CD4-positive, alpha-beta T cell treated with Interleukin-10 for 1 hour (primary cell): ENCODE measurements at regions not wholly inside any gene's neighbourhood (a gene's known extent, or its start where the extent isn't known, plus 50 kb on each side); places are given as distances from the start of the nearest gene placed in this dataset.

Experiments
- DNase-seq: peaks from one replicate; pipeline ENCODE4 v3.0.0-alpha.2; 2020

- DNase-seq, result no peak
Measured at GRCh38 chr12:90193500-90193899, 484.9 kb upstream of the ATP2B1 start.

- no peak for DNase-seq
Measured at GRCh38 chr12:90188857-90189256, 480.2 kb upstream of the ATP2B1 start.

DNA sequence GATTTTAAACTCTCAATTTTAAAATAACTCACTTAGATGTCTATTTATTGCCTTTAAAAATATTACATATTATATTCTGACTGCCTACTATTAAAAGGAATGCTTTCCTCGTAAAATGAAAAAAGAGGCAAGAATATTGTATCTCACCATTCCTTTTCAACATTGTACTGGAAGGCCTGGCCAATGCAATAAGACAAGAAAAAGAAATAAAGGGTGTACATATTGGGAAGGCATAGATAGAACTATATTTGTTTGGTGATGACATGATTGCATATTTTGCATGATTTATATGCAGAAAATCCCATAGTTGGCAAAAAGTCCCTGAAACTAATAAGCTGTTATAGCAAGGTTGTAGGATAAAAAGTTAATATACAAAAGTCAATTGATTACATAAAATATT lies 474.6 kb upstream of the ATP2B1 start:
- DNase-seq, result no peak

DNA sequence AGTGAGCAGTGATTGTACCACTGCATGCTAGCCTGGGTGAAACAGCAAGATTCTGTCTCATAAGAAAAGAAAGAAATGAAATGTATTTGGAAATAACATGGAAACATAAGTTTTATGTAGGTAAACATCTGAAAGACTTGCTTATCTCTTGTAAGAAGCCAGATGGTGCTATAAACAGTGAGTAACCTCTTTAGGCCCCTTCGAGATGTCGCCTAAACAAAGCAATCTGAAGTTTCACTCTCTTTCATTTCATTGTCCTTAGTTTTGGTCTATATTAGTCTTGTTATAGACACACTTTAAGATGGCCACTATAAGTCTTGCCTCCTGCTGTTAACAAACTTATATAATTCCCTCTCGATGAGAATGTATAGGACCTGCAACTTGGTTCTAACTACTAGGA lies 472.6 kb upstream of the ATP2B1 start:
- DNase-seq, result no peak

GRCh38 chr12:90174956-90175355 lies 466.3 kb upstream of the ATP2B1 start:
- no peak for DNase-seq

GRCh38 chr12:90174198-90174510 lies 465.5 kb upstream of the ATP2B1 start:
- no peak for DNase-seq

GRCh38 chr12:90173499-90174197 lies 465.0 kb upstream of the ATP2B1 start:
- DNase-seq, result no peak

GRCh38 chr12:90172524-90172923 lies 463.9 kb upstream of the ATP2B1 start:
- no peak for DNase-seq

GRCh38 chr12:90170740-90171139 lies 462.1 kb upstream of the ATP2B1 start:
- DNase-seq, result no peak

DNA sequence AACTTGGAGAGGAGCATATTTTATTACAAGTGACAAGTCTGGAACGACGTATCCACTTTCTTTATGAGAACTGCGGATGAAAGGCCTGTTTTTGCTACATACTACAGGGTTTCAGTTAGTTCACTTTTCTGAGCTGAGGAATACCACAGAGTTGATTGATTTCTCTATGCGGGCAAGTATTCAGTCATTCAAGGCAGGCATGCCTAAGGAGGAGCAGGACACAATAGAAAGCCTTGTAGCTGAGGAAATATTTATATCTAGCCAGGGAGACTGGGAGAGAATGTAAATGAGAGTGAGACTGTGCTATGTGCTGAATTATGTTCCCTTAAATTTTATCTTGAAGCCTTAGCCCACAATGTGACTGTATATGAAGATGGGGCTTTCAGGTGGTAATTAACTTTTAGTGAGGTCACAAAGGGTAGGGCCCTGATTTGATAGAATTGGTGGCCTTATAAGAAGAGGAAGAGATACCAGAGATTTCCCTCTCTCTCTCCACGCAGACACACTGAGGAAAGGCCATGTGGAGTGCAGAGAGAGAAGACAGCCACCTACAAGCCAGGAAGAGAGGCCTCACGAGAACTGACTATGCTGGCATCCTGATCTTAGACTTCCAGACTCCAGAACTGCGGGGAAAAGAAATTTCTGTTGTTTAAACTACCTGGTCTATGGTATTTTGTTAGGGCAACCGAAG lies 459.0 kb upstream of the ATP2B1 start:
- DNase-seq, result no peak

DNA sequence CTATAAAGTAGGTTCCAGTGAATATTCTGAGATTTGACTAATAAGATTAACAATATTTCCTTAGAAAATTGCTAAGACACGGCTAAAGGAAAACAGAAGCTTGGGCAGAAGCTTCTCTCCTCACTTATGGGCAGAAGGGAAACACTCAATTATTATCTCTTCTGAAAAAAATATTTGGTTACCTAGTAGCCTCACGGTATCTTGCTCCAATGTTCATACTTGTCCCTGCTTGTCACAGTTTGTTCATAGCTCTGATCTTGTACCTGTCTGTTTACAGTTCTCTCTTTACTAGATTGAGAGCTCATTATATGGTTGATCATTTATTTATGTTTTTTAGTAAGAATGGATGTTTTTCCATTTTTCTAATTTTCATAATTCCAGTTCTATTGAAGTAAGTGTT lies 458.0 kb upstream of the ATP2B1 start:
- no peak for DNase-seq

- DNase-seq, result no peak
Measured at GRCh38 chr12:90166012-90166411, 457.4 kb upstream of the ATP2B1 start.

GRCh38 chr12:90163975-90164374 lies 455.3 kb upstream of the ATP2B1 start:
- DNase-seq, result peak; percentile 5

- DNase-seq, result no peak
Measured at GRCh38 chr12:90153827-90154226, 445.2 kb upstream of the ATP2B1 start.

GRCh38 chr12:90152897-90153624 lies 444.4 kb upstream of the ATP2B1 start:
- DNase-seq, result no peak

- no peak for DNase-seq
Measured at GRCh38 chr12:90151491-90152015, 442.9 kb upstream of the ATP2B1 start.

DNA sequence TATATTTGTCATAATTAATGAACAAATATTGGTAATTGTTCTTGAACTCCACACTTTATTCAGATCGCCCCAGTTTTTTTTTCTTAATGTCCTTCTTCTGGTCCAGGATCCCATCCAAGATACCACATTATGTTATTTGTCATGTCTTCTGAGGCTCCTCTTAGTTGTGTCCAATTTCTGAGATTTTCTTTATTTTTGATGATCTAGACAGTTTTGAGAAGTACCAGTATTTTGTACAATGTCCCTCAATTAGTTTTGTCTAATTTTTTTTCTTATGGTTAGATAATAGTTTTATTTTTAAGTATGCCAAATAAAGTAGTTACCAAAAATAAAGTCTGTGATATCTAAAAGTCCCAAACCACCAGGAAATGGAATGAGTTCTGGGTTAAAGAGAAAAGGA lies 440.8 kb upstream of the ATP2B1 start:
- no peak for DNase-seq

GRCh38 chr12:90129366-90130030 lies 420.9 kb upstream of the ATP2B1 start:
- DNase-seq, result no peak

- no peak for DNase-seq
Measured at GRCh38 chr12:90128526-90128925, 419.9 kb upstream of the ATP2B1 start.

DNA sequence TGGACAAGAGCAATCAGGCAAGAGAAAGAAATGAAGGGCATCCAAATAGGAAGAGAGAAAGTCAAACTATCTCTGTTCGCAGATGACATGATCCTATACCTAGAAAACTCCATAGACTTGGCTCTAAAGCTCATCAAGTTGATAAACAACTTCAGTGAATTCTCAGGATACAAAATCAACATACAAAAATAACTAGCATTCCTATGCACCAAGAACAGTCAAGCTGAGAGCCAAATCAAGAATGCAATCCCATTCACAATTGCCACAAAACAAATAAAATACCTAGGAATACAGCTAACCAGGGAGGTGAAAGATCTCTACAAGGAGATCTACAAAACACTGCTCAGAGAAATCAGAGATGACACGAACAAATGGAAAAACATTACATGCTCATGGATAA lies 417.5 kb upstream of the ATP2B1 start:
- no peak for DNase-seq

GRCh38 chr12:90124914-90125313 lies 416.3 kb upstream of the ATP2B1 start:
- no peak for DNase-seq

DNA sequence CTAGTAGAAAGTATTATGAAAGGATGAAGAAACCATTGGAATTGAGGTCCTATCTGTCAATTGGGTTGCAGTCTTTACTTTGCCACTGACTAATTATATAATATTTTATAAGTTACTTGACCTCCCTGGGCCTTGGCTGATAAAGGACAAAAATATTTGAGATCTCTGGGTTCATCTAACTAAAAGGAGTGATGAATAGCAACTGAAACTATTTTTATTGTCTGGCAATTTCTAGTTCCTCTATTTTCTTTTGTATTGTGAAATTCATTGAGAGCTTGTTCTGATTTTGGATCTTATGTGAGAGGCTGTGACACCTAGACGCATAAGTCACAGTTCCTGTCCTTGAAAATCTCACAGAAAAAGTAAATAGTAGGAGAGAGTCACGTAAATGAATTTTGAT lies 415.7 kb upstream of the ATP2B1 start:
- DNase-seq, result no peak

GRCh38 chr12:90122681-90123080 lies 414.0 kb upstream of the ATP2B1 start:
- DNase-seq, result no peak

- DNase-seq, result no peak
Measured at GRCh38 chr12:90120627-90121026, 412.0 kb upstream of the ATP2B1 start.
